SU-DHL-6 (cell line): ENCODE measurements at regions not wholly inside any gene's neighbourhood (a gene's known extent, or its start where the extent isn't known, plus 50 kb on each side); places are given as distances from the start of the nearest gene placed in this dataset.

Source experiments
- H2AFZ ChIP-seq: fragments of 200-600 bp; sonication (generic); 2 replicates; pipeline ENCODE4 v1.6.1; 2014; ENCODE audit warnings: low read depth, mild to moderate bottlenecking, moderate library complexity, mixed read lengths, antibody characterized with exemption, low read length; ENCODE audit not compliant: severe bottlenecking
- H3F3A ChIP-seq: fragments of 200-600 bp; shearing (Covaris generic); 2 replicates; pipeline ENCODE4 v1.6.0; 2016; ENCODE audit warnings: antibody characterized with exemption, mild to moderate bottlenecking; ENCODE audit not compliant: insufficient read depth
- H3K27ac ChIP-seq: fragments of 200-600 bp; sonication (generic); 2 replicates; pipeline ENCODE4 v1.5.1; 2016; ENCODE audit warnings: low read depth, mild to moderate bottlenecking, low read length, moderate library complexity, mixed read lengths
- H3K27me3 ChIP-seq: fragments of 200-600 bp; sonication (generic), shearing (Covaris generic); 2 replicates; pipeline ENCODE4 v1.6.0; 2014; ENCODE audit warnings: mild to moderate bottlenecking, low read length
- H3K36me3 ChIP-seq: fragments of 200-600 bp; sonication (generic); 2 replicates; pipeline ENCODE4 v1.6.1; 2014; ENCODE audit warnings: mild to moderate bottlenecking, low read length, mixed read lengths
- H3K4me2 ChIP-seq: fragments of 300-600, 200-600 bp; shearing (Covaris generic), sonication (generic); 2 replicates; pipeline ENCODE4 v1.6.0; 2014; ENCODE audit warnings: low read length, low read depth, mild to moderate bottlenecking; ENCODE audit not compliant: poor library complexity, severe bottlenecking
- H3K4me3 ChIP-seq: fragments of 200-600 bp; sonication (generic); 2 replicates; pipeline ENCODE4 v1.5.1; 2014; ENCODE audit warnings: antibody characterized with exemption, low read length, mild to moderate bottlenecking, mixed read lengths; ENCODE audit not compliant: insufficient read depth, poor library complexity, severe bottlenecking
- H3K79me2 ChIP-seq: fragments of 200-600 bp; sonication (generic); 2 replicates; pipeline ENCODE4 v1.6.1; 2014; ENCODE audit warnings: mild to moderate bottlenecking, low read length, moderate library complexity; ENCODE audit not compliant: insufficient read depth
- H3K9ac ChIP-seq: fragments of 200-600 bp; sonication (generic); 2 replicates; pipeline ENCODE4 v1.7.0; 2014; ENCODE audit warnings: mild to moderate bottlenecking, low read length
- H3K9me2 ChIP-seq: fragments of 200-600 bp; sonication (generic); replicated peaks from 2 replicates; pipeline ENCODE4 v1.6.1; 2014; ENCODE audit warnings: low read length; ENCODE audit not compliant: insufficient read depth
- H3K9me3 ChIP-seq: fragments of 200-600 bp; sonication (generic); 2 replicates; pipeline ENCODE4 v1.6.1; 2014; ENCODE audit warnings: low read length, mixed read lengths; ENCODE audit not compliant: insufficient read depth
- H4K20me1 ChIP-seq: fragments of 200-600 bp; sonication (generic); 2 replicates; pipeline ENCODE4 v1.6.1; 2014; ENCODE audit warnings: low read depth, mild to moderate bottlenecking, antibody characterized with exemption, low read length, moderate library complexity, mixed read lengths
- CTCF ChIP-seq: fragments of 200-600 bp; sonication (generic); IDR thresholded peaks from one replicate; pipeline ENCODE4 v1.5.1; 2017; ENCODE audit warnings: antibody characterized with exemption, mild to moderate bottlenecking, low read length, moderate library complexity; ENCODE audit not compliant: insufficient read depth, poor library complexity, severe bottlenecking
- EZH2phosphoT487 ChIP-seq: fragments of 200-600 bp; sonication (generic), shearing (Covaris generic); conservative IDR thresholded peaks from 2 replicates; pipeline ENCODE4 v1.6.1; 2018; ENCODE audit warnings: mild to moderate bottlenecking, antibody characterized with exemption, low read length, moderate library complexity, mixed read lengths

- no peak for TF ChIP-seq EZH2phosphoT487
- Histone ChIP-seq H3K79me2 (no peaks in the 10 kb centered on the region), H2AFZ (no peak overlapping the region), H3K27me3 (no peaks in the 10 kb centered on the region), H3K4me3 (no peak overlapping the region), H3F3A (no peaks in the 10 kb centered on the region), H3K4me2 (no peak overlapping the region), H3K9ac (no peak overlapping the region), H3K27ac (no peak overlapping the region), H4K20me1 (no peaks in the 10 kb centered on the region), H3K9me3 (no peaks in the 10 kb centered on the region), H3K36me3 (no peaks in the 10 kb centered on the region), H3K9me2 (no peaks in the 10 kb centered on the region)
These were observed 346.6 kb downstream of the RSL24D1 start for GRCh38 chr15:54850101-54850500.

- H3K4me2 ChIP-seq, result no peak overlapping the region
- no peak overlapping the region for H3K27ac ChIP-seq
- no peaks in the 10 kb centered on the region for H3F3A ChIP-seq
- H3K9me2 ChIP-seq, result no peaks in the 10 kb centered on the region
- H3K27me3 ChIP-seq, result no peaks in the 10 kb centered on the region
- H3K79me2 ChIP-seq, result no peaks in the 10 kb centered on the region
- H3K4me3 ChIP-seq, result no peak overlapping the region
- no peak overlapping the region for H3K9ac ChIP-seq
- H2AFZ ChIP-seq, result no peak overlapping the region
- H3K9me3 ChIP-seq, result no peaks in the 10 kb centered on the region
- no peaks in the 10 kb centered on the region for H4K20me1 ChIP-seq
- no peaks in the 10 kb centered on the region for H3K36me3 ChIP-seq
- no peak for TF ChIP-seq EZH2phosphoT487
- TF ChIP-seq CTCF, result no peak
These were observed 353.7 kb downstream of the RSL24D1 start for GRCh38 chr15:54843006-54843405.

- H3K9me2 ChIP-seq, result no peaks in the 10 kb centered on the region
- no peaks in the 10 kb centered on the region for H3K36me3 ChIP-seq
- TF ChIP-seq CTCF, result no peak
- no peak for TF ChIP-seq EZH2phosphoT487
- H4K20me1 ChIP-seq, result no peaks in the 10 kb centered on the region
- no peaks in the 10 kb centered on the region for H3F3A ChIP-seq
- H3K4me3 ChIP-seq, result no peak overlapping the region
- H3K27me3 ChIP-seq, result no peaks in the 10 kb centered on the region
- H2AFZ ChIP-seq, result no peak overlapping the region
- no peak overlapping the region for H3K4me2 ChIP-seq
- H3K9me3 ChIP-seq, result no peaks in the 10 kb centered on the region
- no peak overlapping the region for H3K27ac ChIP-seq
- H3K79me2 ChIP-seq, result no peaks in the 10 kb centered on the region
- no peak overlapping the region for H3K9ac ChIP-seq
These were observed 354.9 kb downstream of the RSL24D1 start for GRCh38 chr15:54841701-54842305.

GRCh38 chr15:54840621-54841398 lies 355.9 kb downstream of the RSL24D1 start:
- Histone ChIP-seq H3K9ac (no peak overlapping the region), H3K27me3 (no peaks in the 10 kb centered on the region), H3K9me2 (no peaks in the 10 kb centered on the region), H3K9me3 (no peaks in the 10 kb centered on the region), H3K27ac (no peak overlapping the region), H2AFZ (no peak overlapping the region), H3F3A (no peaks in the 10 kb centered on the region), H4K20me1 (no peaks in the 10 kb centered on the region), H3K79me2 (no peaks in the 10 kb centered on the region), H3K4me3 (no peak overlapping the region), H3K36me3 (no peaks in the 10 kb centered on the region), H3K4me2 (no peak overlapping the region)
- no peak for TF ChIP-seq EZH2phosphoT487
- no peak for TF ChIP-seq CTCF
